B cell (primary cell): ENCODE measurements at regions not wholly inside any gene's neighbourhood (a gene's known extent, or its start where the extent isn't known, plus 50 kb on each side); places are given as distances from the start of the nearest gene placed in this dataset.

Source experiments
- CTCF ChIP-seq: fragments of 200-600 bp; IDR thresholded peaks from one replicate; pipeline ENCODE4 v1.8.0; 2022; ENCODE audit warnings: antibody characterized with exemption, mild to moderate bottlenecking
- EZH2 ChIP-seq: IDR thresholded peaks from 2 replicates; pipeline ENCODE4 v1.6.1; 2012; ENCODE audit warnings: borderline replicate concordance, low read depth, mild to moderate bottlenecking, moderate library complexity, low read length; ENCODE audit not compliant: insufficient read depth, poor library complexity, severe bottlenecking

GRCh38 chr12:60704171-60704914 is 1108.5 kb downstream of the SLC16A7 start:
- TF ChIP-seq CTCF, result no peak
- no peak for TF ChIP-seq EZH2
